Activated CD8-positive, alpha-beta T cell treated with anti-CD3 and anti-CD28 coated beads for 36 hours (primary cell): ENCODE measurements at regions not wholly inside any gene's neighbourhood (a gene's known extent, or its start where the extent isn't known, plus 50 kb on each side); places are given as distances from the start of the nearest gene placed in this dataset.
"Not testable (repeated sequence)": the region's sequence is repeated elsewhere in the genome, so short reads cannot be mapped to it uniquely, and the experiment has no call there.

Source experiments
- ATAC-seq: fragments of 200-7000 bp; cut with Tn5 transposase; one replicate; pipeline ENCODE4 v1.10.0; 2021; ENCODE audit warnings: mild to moderate bottlenecking, moderate library complexity
- CTCF ChIA-PET: fragments of 350-600 bp; sonication (Branson Sonifier 250); formaldehyde crosslinking; loops from one replicate; lab custom pipeline; 2021; ENCODE audit warnings: antibody characterized with exemption; lab: Charles Lee
- POLR2A ChIA-PET: fragments of 350-600 bp; sonication (Branson Sonifier 250); formaldehyde crosslinking; loops from one replicate; lab custom pipeline; 2021; ENCODE audit warnings: antibody characterized with exemption; lab: Charles Lee
- DNase-seq: peaks from one replicate; pipeline ENCODE4 v3.0.0-alpha.2; 2020
- H3K27ac Mint-ChIP-seq: one replicate; pipeline ENCODE4 v1.8.0; 2021; ENCODE audit warnings: mild to moderate bottlenecking, mixed read lengths
- H3K27me3 Mint-ChIP-seq: one replicate; pipeline ENCODE4 v1.8.0; 2021; ENCODE audit warnings: mixed read lengths
- H3K36me3 Mint-ChIP-seq: one replicate; pipeline ENCODE4 v1.8.0; 2021; ENCODE audit warnings: low read depth, mixed read lengths
- H3K4me1 Mint-ChIP-seq: one replicate; pipeline ENCODE4 v1.8.0; 2021; ENCODE audit warnings: low read depth, mixed read lengths
- H3K4me3 Mint-ChIP-seq: one replicate; pipeline ENCODE4 v1.8.0; 2021; ENCODE audit warnings: mild to moderate bottlenecking, moderate library complexity, mixed read lengths
- H3K9me3 Mint-ChIP-seq: one replicate; pipeline ENCODE4 v1.8.0; 2021; ENCODE audit warnings: mixed read lengths
- CTCF ChIP-seq: fragments of 200-600 bp; IDR thresholded peaks from one replicate; pipeline ENCODE4 v1.8.0; 2022; ENCODE audit warnings: antibody characterized with exemption, mild to moderate bottlenecking
- intact Hi-C: fragments of 100-400 bp; cut with micrococcal nuclease; formaldehyde crosslinking; loops from one replicate; pipeline ENCODE4 v1.10.0; 2022

- Mint-ChIP-seq H3K9me3 (no peaks in the 10 kb centered on the region), H3K27ac (no peak overlapping the region), H3K4me3 (no peak overlapping the region), H3K36me3 (peaks cover 7% of the 10 kb centered on the region), H3K4me1 (no peaks in the 10 kb centered on the region), H3K27me3 (no peaks in the 10 kb centered on the region)
- ChIA-PET CTCF (no interaction called here), POLR2A (no interaction called here)
- DNase-seq (no peak), ATAC-seq (no peak)
- intact Hi-C loops: no loop called here
- no peak for TF ChIP-seq CTCF
Measured at GRCh38 chr3:113377158-113377557, 64.1 kb downstream of the CFAP44 start.

- ChIA-PET CTCF (no interaction called here), POLR2A (no interaction called here)
- Mint-ChIP-seq H3K4me1 (no peaks in the 10 kb centered on the region), H3K4me3 (no peak overlapping the region), H3K27me3 (no peaks in the 10 kb centered on the region), H3K9me3 (peaks cover 2% of the 10 kb centered on the region), H3K27ac (no peak overlapping the region), H3K36me3 (peaks cover 11% of the 10 kb centered on the region)
- ATAC-seq: no peak
- no peak for DNase-seq
- intact Hi-C loops: no loop called here
- TF ChIP-seq CTCF: no peak
Measured at GRCh38 chr3:113374078-113374477, 67.2 kb downstream of the CFAP44 start.

GRCh38 chr3:113366800-113367199, 74.5 kb downstream of the CFAP44 start:
- H3K4me3 Mint-ChIP-seq, H3K9me3 Mint-ChIP-seq, H3K27ac Mint-ChIP-seq, intact Hi-C loops, H3K27me3 Mint-ChIP-seq, DNase-seq, H3K4me1 Mint-ChIP-seq, ATAC-seq, POLR2A ChIA-PET, CTCF ChIA-PET: not testable (repeated sequence)
- peaks cover 18% of the 10 kb centered on the region for H3K36me3 Mint-ChIP-seq

- DNase-seq, H3K4me3 Mint-ChIP-seq, POLR2A ChIA-PET, ATAC-seq, CTCF ChIA-PET, H3K27me3 Mint-ChIP-seq, H3K9me3 Mint-ChIP-seq, H3K4me1 Mint-ChIP-seq, intact Hi-C loops, H3K36me3 Mint-ChIP-seq, H3K27ac Mint-ChIP-seq: not testable (repeated sequence)
Measured at GRCh38 chr3:113355340-113355739, 86.0 kb downstream of the CFAP44 start.

- no peaks in the 10 kb centered on the region for H3K27me3 Mint-ChIP-seq
- CTCF ChIA-PET: interaction anchor here (0.7 kb wide), 1 partner anchor 1147 kb away, joined by 3 read pairs; no protein-coding TSS in a partner anchor
- POLR2A ChIA-PET: no interaction called here
Measured at GRCh38 chr3:113354307-113354706, 87.0 kb downstream of the CFAP44 start.

GRCh38 chr3:113353678-113354077, 87.6 kb downstream of the CFAP44 start:
- CTCF ChIA-PET: interaction anchor here (0.7 kb wide), 1 partner anchor 1146 kb away, joined by 3 read pairs; no protein-coding TSS in a partner anchor
- POLR2A ChIA-PET: no interaction called here

More at GRCh38 chr3:113354307-113354706, 87.0 kb downstream of the CFAP44 start:
- intact Hi-C loops: no loop called here
- H3K4me1 Mint-ChIP-seq: no peaks in the 10 kb centered on the region
- H3K4me3 Mint-ChIP-seq: no peak overlapping the region
- H3K27ac Mint-ChIP-seq: no peak overlapping the region
- H3K9me3 Mint-ChIP-seq: no peaks in the 10 kb centered on the region
- ATAC-seq (no peak), DNase-seq (no peak)
- TF ChIP-seq CTCF: no peak
- peaks cover 1% of the 10 kb centered on the region for H3K36me3 Mint-ChIP-seq

More at GRCh38 chr3:113353678-113354077, 87.6 kb downstream of the CFAP44 start:
- H3K36me3 Mint-ChIP-seq: peaks cover 1% of the 10 kb centered on the region
- no peak for TF ChIP-seq CTCF
- H3K9me3 Mint-ChIP-seq: no peaks in the 10 kb centered on the region
- no peak overlapping the region for H3K27ac Mint-ChIP-seq
- ATAC-seq (no peak), DNase-seq (no peak)
- no peaks in the 10 kb centered on the region for H3K27me3 Mint-ChIP-seq
- H3K4me3 Mint-ChIP-seq: no peak overlapping the region
- intact Hi-C loops: no loop called here
- no peaks in the 10 kb centered on the region for H3K4me1 Mint-ChIP-seq
